NCI-H1694 treated with DMSO at 0.1 percent for 48 hours (cell line): ENCODE measurements at regions not wholly inside any gene's neighbourhood (a gene's known extent, or its start where the extent isn't known, plus 50 kb on each side); places are given as distances from the start of the nearest gene placed in this dataset.
"Not testable (repeated sequence)": the region's sequence is repeated elsewhere in the genome, so short reads cannot be mapped to it uniquely, and the experiment has no call there.

Source experiments
- DNase-seq: peaks from one replicate; lab custom pipeline; 2025; lab: John Stamatoyannopoulos, UW

- DNase-seq, result no peak
Observed at GRCh38 chr7:45407730-45408408, 166.3 kb upstream of the ADCY1 start.

DNA sequence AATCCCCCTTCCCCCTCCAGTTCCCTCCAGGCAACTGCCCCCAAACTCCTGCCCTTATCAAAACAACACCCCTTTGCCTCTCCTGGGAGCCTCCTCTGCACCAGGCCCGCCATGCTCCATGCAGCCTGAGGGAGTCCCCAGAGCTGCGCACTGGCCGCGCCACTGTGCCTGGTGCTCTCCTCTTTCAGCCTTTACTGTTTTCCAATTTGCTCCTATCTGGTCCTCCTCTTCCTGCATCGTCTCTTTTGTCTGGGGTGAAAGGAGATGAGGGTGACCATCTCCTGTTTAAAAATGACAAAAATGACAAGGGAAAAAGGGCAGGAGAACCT, 165.8 kb upstream of the ADCY1 start:
- no peak for DNase-seq

DNA sequence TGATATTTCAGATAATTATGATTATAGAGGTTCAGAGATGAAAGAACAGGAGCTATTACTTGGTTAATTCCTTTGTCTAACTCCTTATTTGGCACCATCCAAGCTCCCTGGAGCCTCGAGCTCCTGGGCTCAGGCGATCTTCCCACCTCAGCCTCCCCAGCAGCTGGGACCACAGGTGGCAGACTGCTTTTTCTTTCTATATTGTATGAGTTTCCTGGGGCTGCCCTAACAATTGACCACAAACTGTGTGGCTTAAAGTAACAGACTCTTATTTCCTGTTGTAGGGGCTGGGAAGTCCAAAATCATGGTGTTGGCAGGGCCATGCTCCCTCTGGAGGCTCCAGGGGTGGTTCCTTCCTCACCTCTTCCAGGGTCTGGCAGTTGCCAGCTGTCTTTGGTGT, 163.3 kb upstream of the ADCY1 start:
- DNase-seq, result no peak

- DNase-seq, result no peak
Observed at GRCh38 chr7:45413419-45413818, 160.7 kb upstream of the ADCY1 start.

DNA sequence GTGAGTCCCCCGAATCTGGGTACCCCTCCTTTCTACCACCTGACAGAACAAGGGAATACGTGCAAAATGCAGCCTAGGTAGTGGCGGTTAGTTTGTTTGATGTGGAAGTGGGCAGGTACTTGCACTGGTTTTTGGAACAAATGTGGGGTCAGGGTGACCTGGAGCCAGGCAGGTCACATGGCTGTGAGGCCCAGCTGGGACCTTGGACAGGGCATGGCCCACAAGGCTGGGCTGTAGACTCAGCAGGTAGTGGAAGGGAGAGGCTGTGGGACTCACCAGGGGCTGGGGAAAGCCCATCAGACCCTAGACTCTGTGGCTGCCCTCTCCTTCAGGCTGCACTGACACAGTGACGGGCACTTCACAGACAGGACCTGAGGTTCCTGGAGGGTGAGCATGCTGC, 159.9 kb upstream of the ADCY1 start:
- no peak for DNase-seq

GRCh38 chr7:45415265-45415664, 158.9 kb upstream of the ADCY1 start:
- no peak for DNase-seq

- no peak for DNase-seq
Observed at GRCh38 chr7:45416846-45417245, 157.3 kb upstream of the ADCY1 start.

DNA sequence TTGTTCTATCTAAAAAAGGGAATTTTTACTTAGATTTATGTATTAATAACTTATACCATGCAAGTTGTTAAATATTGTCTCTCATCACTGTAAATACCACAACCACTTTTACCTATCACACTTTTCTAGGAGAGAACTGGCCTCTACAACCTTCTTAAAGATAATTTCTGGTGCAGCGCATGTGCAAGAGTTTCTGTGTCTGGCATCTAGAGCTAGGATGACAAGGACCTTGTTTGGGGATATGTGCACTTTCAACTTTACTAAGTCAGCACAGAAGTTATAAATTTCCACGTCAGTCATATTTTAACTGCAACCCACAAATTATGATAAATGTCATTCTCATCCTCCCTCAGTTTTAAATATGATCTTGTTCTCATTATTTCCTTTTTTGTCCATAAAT, 156.9 kb upstream of the ADCY1 start:
- DNase-seq, result no peak

GRCh38 chr7:45417735-45418134, 156.4 kb upstream of the ADCY1 start:
- DNase-seq, result no peak

DNA sequence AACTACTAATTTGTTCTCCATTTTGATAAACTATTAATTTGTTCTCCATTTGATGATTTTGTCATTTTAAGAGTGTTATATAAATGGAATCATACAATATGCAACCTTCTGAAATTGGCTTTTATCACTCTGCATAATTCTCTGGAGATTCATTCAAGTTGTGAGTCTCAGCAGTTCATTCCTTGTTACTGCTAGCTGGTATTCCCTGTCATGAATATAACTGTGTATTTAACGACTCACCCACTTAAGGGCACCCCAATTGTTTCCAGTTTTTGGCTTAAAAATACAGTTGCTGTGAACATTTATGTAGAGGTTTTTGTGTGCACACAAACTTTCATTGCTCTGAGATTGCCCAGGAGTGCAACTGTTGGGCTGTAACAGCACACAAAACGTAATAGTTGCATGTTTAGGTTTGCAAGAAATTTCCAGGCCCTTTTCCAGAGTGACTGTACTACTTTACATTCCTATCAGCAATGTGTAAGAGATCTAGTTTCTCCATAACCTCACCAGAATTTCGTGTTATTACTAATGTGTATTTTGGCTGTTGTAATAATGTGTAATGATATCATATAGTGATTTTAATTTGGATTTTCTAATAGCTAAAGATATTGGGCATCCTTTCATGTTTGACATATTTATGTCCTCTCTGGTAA, 153.2 kb upstream of the ADCY1 start:
- no peak for DNase-seq

DNA sequence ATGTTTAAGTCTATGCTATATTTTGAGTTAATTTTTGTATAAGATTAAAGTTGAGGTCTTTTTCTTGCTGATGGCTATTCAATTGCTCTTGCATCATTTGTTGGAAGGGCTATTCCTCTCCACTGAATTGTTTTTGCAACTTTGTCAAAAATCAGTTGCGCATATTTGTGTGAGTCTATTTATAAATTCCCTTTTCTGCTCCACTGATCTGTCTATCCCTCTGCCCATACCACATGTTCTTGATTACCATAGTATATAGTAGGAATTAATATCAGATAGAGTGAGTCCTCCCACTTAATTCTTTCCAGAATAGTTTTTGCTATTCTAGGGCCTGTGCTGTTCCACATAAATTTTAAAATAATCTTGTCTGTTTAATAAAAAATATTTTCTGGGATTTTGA, 152.4 kb upstream of the ADCY1 start:
- DNase-seq, result no peak

- no peak for DNase-seq
Observed at GRCh38 chr7:45430397-45430796, 143.8 kb upstream of the ADCY1 start.

DNA sequence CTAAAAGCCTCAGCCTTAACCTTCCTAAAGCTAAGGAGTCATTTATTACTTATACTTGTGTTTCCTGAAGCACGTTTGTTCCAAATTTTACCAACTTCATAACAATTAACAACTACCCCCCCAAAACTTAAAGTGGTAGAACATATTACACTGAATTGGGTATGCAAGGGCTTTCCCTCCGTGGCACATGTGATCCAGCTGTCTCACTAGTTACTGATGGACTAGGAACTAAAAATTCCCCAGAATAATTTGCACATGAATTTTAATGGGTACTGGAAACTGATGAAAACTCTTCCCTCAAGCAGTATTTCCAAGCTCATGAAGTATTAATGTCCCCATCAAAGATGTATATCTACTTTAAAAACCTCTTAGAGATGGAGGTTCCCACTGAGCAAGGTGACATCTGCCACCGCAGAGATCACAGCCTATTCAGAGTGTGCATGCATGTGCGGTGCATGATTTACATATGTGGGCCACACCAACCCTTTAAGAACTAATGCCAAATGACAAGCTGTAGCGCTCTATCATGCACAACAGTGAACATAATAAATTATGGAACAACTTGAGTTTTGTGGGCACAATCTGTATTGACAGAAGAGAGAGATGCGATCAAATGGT, 139.9 kb upstream of the ADCY1 start:
- DNase-seq, result no peak

DNA sequence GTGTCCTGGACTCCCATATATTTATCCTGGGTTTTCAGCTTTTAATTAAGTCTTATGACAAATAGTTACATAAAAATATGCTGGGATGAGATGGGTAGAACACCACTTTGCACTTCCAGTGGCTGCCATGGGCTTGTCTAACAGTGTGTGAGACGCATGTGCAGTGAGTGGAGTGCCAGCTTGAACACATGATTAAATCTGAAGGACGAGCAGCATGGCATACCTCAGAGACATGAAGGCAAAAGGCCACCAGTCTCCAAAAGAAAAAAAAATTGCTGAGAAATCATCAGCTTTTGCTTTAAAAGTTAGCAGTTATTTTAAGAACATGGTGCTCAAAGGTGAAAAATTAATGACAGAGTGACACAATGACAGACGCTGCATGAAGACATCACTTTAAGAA, 139.0 kb upstream of the ADCY1 start:
- DNase-seq, result no peak

- DNase-seq, result no peak
Observed at GRCh38 chr7:45435846-45436245, 138.3 kb upstream of the ADCY1 start.

GRCh38 chr7:45440776-45441175, 133.4 kb upstream of the ADCY1 start:
- not testable (repeated sequence) for DNase-seq

GRCh38 chr7:45443263-45443662, 130.9 kb upstream of the ADCY1 start:
- DNase-seq, result no peak

- DNase-seq, result no peak
Observed at GRCh38 chr7:45446195-45446944, 127.8 kb upstream of the ADCY1 start.

DNA sequence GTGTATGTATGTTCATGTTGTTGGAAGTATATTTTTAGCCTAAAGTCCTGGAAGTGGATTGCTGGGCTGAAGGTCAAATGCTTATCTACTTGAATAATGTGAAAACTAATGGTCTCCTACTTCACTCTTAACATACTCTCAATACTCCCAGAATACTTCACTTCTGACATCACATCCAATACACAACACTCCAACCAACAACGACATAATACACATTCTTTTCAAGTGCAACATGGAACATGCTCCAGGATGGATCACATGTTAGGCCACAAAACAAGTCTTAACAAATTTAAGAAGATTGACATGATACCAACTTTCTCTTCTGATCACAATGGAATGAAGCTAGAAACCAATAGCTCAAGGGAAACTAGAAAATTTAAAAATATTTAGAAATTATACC, 126.9 kb upstream of the ADCY1 start:
- DNase-seq, result no peak

- no peak for DNase-seq
Observed at GRCh38 chr7:45450571-45451204, 123.5 kb upstream of the ADCY1 start.

DNA sequence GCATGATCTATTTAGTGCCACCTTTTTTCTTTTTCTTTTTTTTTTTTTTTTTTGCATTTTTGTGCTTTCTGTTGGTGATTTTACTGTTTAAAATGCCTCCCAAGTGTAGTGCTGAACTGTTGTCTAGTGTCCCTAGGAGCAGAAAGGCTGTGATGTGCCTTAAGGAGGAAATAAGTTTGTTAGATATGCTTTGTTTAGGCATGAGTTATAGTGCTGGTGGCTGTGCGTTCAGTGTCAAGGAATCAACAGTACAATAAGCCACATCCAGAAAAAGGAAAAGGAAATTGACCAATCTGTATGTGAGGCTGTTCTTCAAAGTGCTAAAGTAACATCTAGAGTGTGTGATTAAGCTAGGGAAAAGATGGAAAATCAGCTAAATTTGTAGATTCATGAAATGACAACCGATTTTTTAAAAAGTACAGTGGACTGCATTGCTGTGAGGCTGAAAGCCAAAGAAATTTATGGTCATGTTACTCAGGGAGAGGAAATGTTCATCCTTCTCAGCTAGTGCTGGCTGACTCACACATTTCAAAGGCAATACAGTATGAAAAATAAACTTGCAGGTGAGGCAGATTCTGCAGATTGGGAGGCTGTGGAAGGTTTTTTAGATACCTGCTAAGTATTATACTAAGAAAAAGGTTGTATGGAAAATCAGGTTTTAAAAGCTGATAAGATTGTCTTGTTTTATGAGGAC, 122.7 kb upstream of the ADCY1 start:
- no peak for DNase-seq

GRCh38 chr7:45454771-45455170, 119.4 kb upstream of the ADCY1 start:
- DNase-seq, result no peak
